ENCODE measurements at regions not wholly inside any gene's neighbourhood (a gene's known extent, or its start where the extent isn't known, plus 50 kb on each side); places are given as distances from the start of the nearest gene placed in this dataset.

DNA sequence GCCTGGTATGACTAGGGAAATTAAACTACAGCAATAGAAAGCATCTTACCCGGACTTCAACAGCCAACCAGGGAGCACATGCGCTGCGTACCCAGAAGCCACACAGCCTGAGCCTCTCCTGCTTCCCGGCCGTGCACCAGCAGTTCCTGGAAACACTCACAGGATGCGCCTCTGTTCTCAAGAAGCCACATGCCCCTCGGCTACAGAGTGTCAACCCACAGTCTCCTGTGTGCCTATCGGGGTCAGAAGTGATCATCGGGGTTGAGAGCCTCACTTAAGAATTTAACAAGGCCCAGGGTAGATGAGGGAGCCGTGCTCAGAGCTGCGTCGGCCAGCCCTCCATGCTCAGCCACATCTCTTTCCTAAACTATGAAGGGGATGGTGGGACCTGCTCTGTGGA lies 147.2 kb upstream of the GGTLC1 start:
- peaks cover 29% of the 10 kb centered on the region for H3K4me1 Mint-ChIP-seq
- peak overlapping the region; percentile 47 for H3K27ac Mint-ChIP-seq (ENCODE audit: low read depth)
- H3K27me3 Mint-ChIP-seq, result no peaks in the 10 kb centered on the region
- H3K9me3 Mint-ChIP-seq, result no peaks in the 10 kb centered on the region
- H3K4me3 Mint-ChIP-seq, result no peak overlapping the region
- DNase-seq (ENCODE audit: low spot score in 2 of 2) (no peak), ATAC-seq (replicated peaks; ENCODE audit: extremely low read depth, poor library complexity, severe bottlenecking) (no peak)
- no peaks in the 10 kb centered on the region for H3K36me3 Mint-ChIP-seq (ENCODE audit: insufficient read depth)

DNA sequence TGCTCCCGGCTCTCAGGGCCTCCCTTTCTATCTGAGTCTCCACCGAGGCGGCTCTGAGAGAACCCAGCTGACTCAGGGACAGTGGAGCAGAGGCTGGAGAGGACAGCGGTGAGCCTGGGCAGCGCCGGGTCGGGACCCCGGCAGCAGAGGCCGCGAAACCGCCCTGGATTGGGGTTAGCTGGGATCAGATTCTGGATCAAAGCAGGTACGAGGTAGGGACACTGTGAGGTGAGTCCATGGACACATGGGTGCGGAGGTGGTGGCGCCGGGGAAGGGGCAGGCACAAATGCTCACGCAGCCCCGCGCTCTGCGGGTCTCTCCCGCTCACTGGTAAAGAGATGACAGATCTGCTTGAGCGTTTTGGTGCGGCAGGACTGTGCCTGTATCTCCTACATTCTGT lies 146.4 kb upstream of the GGTLC1 start:
- Mint-ChIP-seq H3K9me3 (no peaks in the 10 kb centered on the region), H3K27ac (ENCODE audit: low read depth) (no peak overlapping the region), H3K36me3 (ENCODE audit: insufficient read depth) (no peaks in the 10 kb centered on the region), H3K4me3 (no peak overlapping the region), H3K4me1 (peaks cover 29% of the 10 kb centered on the region), H3K27me3 (no peaks in the 10 kb centered on the region)
- ATAC-seq (replicated peaks; ENCODE audit: extremely low read depth, poor library complexity, severe bottlenecking), result no peak
- DNase-seq (ENCODE audit: low spot score in 2 of 2), result no peak

DNA sequence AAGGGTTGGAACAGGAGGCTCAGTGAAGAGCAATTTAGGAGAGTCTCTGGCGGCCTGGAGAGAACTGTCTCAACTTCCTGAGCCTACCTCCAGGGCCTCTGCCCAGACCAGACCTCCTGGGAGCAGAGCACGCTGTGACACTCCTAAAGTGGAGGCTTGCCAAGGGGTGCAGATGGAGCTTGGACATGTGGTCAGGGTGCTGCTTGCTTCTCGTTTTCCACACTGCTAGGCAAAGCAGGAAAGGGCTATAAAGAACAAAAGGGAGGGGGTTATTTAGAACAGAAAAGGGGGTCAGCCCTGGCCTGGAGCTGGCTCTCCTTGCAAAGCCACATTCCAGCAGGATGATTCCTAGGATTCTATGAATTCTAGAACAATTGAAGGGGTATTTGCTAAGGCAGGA lies 145.7 kb upstream of the GGTLC1 start:
- H3K36me3 Mint-ChIP-seq (ENCODE audit: insufficient read depth), result no peaks in the 10 kb centered on the region
- H3K27ac Mint-ChIP-seq (ENCODE audit: low read depth), result peak overlapping the region; percentile 24
- peaks cover 29% of the 10 kb centered on the region for H3K4me1 Mint-ChIP-seq
- DNase-seq (ENCODE audit: low spot score in 2 of 2) (no peak), ATAC-seq (replicated peaks; ENCODE audit: extremely low read depth, poor library complexity, severe bottlenecking) (no peak)
- H3K27me3 Mint-ChIP-seq, result no peaks in the 10 kb centered on the region
- peak overlapping the region; percentile 4 for H3K4me3 Mint-ChIP-seq
- H3K9me3 Mint-ChIP-seq, result no peaks in the 10 kb centered on the region

DNA sequence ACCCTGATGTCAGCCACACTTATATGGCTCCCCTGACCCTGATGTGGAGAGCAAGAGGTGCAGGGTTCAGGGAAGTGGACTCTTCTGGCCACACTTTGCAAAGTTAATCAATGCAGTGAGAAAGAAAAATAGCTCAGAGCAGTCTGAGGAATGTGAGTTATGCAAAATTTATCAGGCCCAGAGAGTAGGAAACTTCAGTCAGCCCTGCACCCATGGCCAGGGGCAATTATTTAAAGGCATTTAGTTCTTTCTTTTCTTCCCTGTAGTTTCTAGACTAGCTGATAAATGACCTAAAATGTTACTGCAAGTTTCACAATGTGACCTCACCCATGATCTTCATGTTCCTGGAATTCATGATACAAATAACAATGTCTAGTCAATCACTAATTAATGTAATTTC lies 143.7 kb upstream of the GGTLC1 start:
- ATAC-seq (replicated peaks; ENCODE audit: extremely low read depth, poor library complexity, severe bottlenecking) (no peak), DNase-seq (ENCODE audit: low spot score in 2 of 2) (no peak)
- Mint-ChIP-seq H3K27ac (ENCODE audit: low read depth) (no peak overlapping the region), H3K9me3 (no peaks in the 10 kb centered on the region), H3K36me3 (ENCODE audit: insufficient read depth) (no peaks in the 10 kb centered on the region), H3K4me3 (no peak overlapping the region), H3K27me3 (no peaks in the 10 kb centered on the region), H3K4me1 (peaks cover 25% of the 10 kb centered on the region)

DNA sequence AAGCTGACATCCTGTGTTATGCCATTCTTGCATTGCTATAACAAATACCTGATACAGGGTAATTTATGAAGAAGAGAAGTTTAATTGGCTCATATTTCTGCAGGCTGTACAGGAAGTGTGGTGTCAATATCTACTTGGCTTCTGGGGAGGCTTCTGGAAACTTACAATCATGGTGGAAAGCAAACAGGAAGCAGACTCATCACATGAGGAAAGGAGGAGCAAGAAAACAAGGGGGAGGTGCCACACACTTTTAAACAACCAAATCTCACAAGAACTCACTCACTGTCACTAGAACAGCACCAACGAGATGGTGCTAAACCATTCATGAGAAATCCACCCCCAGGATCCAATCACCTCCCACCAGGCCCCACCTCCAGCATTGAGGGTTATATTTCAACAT lies 143.1 kb upstream of the GGTLC1 start:
- DNase-seq (ENCODE audit: low spot score in 2 of 2) (no peak), ATAC-seq (replicated peaks; ENCODE audit: extremely low read depth, poor library complexity, severe bottlenecking) (peak; percentile 36)
- Mint-ChIP-seq H3K36me3 (ENCODE audit: insufficient read depth) (peaks cover 1% of the 10 kb centered on the region), H3K9me3 (no peaks in the 10 kb centered on the region), H3K4me3 (no peak overlapping the region), H3K4me1 (peaks cover 25% of the 10 kb centered on the region), H3K27me3 (no peaks in the 10 kb centered on the region), H3K27ac (ENCODE audit: low read depth) (no peak overlapping the region)

DNA sequence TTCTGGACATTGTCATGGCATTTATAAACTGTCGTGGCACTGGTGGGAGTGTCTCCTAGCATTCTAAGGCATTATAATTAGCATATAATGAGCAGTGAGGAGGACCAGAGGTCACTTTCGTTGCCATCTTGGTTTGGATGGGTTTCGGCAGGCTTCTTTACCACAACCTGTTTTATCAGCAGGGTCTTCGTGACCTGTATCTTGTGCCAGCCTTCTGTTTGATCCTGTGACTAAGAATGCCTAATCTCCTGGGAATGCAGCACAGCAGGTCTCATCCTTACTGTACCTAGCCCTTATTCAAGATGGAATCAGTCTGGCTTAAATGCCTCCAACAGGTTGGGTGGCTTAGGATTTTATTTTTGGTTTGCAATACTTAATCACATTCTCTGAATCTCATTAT lies 142.7 kb upstream of the GGTLC1 start:
- no peak overlapping the region for H3K4me3 Mint-ChIP-seq
- no peak for DNase-seq (ENCODE audit: low spot score in 2 of 2)
- no peak overlapping the region for H3K27ac Mint-ChIP-seq (ENCODE audit: low read depth)
- no peaks in the 10 kb centered on the region for H3K27me3 Mint-ChIP-seq
- peaks cover 25% of the 10 kb centered on the region for H3K4me1 Mint-ChIP-seq
- H3K9me3 Mint-ChIP-seq, result no peaks in the 10 kb centered on the region
- no peak for ATAC-seq (replicated peaks; ENCODE audit: extremely low read depth, poor library complexity, severe bottlenecking)
- H3K36me3 Mint-ChIP-seq (ENCODE audit: insufficient read depth), result peaks cover 2% of the 10 kb centered on the region

DNA sequence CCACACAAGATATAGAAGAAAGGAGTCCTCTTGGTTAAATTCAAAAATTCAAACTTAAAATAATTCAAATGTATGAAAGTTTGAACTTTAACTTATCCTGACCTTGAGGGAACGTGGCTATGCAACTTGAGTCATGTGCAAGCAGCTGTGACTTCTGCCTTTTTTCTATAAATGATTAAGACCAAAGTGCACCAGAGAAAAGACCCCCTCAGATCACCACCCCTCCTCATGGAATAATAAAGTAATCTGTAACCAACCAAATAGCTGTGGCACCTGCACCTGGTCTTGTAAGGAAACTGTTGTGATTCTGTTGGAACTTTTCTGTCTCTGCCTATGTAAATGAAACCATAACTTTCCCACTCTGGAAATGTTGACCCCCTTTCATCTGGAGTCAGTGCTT lies 141.1 kb upstream of the GGTLC1 start:
- peaks cover 2% of the 10 kb centered on the region for H3K36me3 Mint-ChIP-seq (ENCODE audit: insufficient read depth)
- H3K9me3 Mint-ChIP-seq, result no peaks in the 10 kb centered on the region
- no peak overlapping the region for H3K4me3 Mint-ChIP-seq
- H3K27me3 Mint-ChIP-seq, result no peaks in the 10 kb centered on the region
- peaks cover 19% of the 10 kb centered on the region for H3K4me1 Mint-ChIP-seq
- H3K27ac Mint-ChIP-seq (ENCODE audit: low read depth), result no peak overlapping the region
- no peak for ATAC-seq (replicated peaks; ENCODE audit: extremely low read depth, poor library complexity, severe bottlenecking)
- no peak for DNase-seq (ENCODE audit: low spot score in 2 of 2)

DNA sequence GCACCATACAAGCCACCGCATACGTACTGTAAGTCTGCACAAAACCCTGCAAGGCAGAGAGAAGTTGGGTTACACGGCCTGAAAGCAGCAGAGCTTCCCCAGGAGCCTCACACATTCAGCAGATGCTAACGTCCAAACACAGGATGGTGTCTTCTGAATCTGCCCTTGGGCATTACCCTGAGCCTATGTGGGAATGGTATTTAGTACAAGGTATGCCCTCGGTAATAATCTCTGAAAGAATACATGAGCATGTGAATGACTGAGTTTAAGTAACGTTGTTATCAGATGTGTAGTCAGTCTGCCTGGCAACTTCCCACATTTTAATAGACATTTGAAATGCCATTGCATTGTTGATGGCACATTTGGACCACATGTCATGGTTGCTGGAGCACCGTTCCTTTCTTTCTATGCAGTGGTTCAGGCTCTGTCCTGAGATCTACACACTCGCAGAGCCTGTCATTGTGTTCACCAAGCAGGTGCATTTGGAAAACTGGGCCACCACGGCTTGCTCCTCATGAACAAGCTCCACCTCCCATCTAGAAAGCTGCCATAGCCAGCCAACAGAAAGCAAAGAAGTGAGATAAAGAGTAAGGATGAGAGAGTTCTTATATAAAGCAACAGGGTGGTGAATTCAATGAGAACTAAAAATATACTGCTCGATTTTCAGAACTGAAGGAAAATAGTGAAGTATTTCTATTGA lies 136.5 kb upstream of the GGTLC1 start:
- H3K27ac Mint-ChIP-seq (ENCODE audit: low read depth), result no peak overlapping the region
- no peak overlapping the region for H3K4me3 Mint-ChIP-seq
- DNase-seq (ENCODE audit: low spot score in 2 of 2) (no peak), ATAC-seq (replicated peaks; ENCODE audit: extremely low read depth, poor library complexity, severe bottlenecking) (no peak)
- peaks cover 14% of the 10 kb centered on the region for H3K27me3 Mint-ChIP-seq
- no peaks in the 10 kb centered on the region for H3K4me1 Mint-ChIP-seq
- H3K9me3 Mint-ChIP-seq, result no peaks in the 10 kb centered on the region
- peaks cover 2% of the 10 kb centered on the region for H3K36me3 Mint-ChIP-seq (ENCODE audit: insufficient read depth)

DNA sequence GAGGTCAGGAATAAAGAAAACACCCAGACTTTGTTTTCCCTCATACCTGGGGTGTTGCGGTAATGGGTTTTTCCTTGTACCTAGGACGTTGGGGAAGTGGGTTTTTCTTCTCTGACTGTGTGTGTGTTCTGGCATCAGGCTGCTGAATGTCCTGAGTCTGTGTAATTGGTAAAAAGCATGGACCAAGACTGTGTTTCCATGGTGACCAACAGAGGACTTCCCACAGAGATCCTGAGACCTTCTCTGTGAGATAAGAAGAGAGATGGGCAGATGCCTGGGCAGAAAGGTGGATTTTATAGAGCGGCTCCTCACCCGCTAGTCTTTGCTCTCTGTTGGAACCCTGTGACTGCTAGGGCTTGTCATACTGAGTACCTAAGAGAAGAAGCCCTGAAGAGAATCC lies 135.4 kb upstream of the GGTLC1 start:
- Mint-ChIP-seq H3K27me3 (peaks cover 15% of the 10 kb centered on the region), H3K4me1 (no peaks in the 10 kb centered on the region), H3K9me3 (no peaks in the 10 kb centered on the region)

DNA sequence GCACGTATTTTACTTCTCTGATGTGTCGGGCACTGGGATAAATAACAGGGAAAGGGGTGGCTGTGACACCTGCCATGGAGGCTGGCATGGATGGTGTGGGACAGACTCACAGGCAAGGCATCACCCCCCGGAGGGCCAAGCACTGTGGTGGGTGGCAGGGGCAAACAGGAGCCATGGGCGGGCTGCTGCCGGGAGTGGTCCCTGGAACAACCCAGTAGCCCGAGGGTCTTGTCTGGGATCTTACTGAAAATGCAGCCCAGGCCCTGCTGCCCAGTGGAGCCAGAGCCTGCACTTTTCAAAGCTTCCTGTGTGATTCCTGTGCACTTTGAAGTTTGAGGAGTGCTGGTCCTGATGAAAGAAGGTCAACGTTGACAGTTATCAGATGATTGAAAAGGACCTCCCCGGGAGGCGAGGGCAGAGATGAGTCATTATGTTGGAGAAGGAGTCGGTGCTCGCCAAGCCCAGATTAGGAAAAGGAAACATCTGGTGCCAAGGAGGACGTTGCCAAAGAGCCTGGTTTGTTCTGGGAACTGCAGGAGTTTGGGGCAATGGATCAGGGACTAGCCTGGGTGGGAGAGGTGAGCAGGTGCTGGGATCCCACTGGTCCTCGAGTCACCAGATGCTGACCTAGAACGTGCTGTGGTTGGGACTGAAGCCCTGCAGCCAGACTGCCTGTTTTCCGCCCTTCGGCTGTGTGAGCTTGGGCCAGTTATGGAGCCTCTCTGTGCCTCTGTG lies 130.0 kb upstream of the GGTLC1 start:
- Mint-ChIP-seq H3K4me1 (no peaks in the 10 kb centered on the region), H3K4me3 (no peak overlapping the region), H3K9me3 (no peaks in the 10 kb centered on the region), H3K27me3 (peaks cover 33% of the 10 kb centered on the region), H3K36me3 (ENCODE audit: insufficient read depth) (peaks cover 1% of the 10 kb centered on the region), H3K27ac (ENCODE audit: low read depth) (peak overlapping the region; percentile 23)
- ATAC-seq (replicated peaks; ENCODE audit: extremely low read depth, poor library complexity, severe bottlenecking) (no peak), DNase-seq (ENCODE audit: low spot score in 2 of 2) (no peak)

More for the DNA sequence above, 135.4 kb upstream of the GGTLC1 start:
- DNase-seq (ENCODE audit: low spot score in 2 of 2) (no peak), ATAC-seq (replicated peaks; ENCODE audit: extremely low read depth, poor library complexity, severe bottlenecking) (no peak)
- Mint-ChIP-seq H3K27ac (ENCODE audit: low read depth) (no peak overlapping the region), H3K4me3 (no peak overlapping the region), H3K36me3 (ENCODE audit: insufficient read depth) (peaks cover 2% of the 10 kb centered on the region)

DNA sequence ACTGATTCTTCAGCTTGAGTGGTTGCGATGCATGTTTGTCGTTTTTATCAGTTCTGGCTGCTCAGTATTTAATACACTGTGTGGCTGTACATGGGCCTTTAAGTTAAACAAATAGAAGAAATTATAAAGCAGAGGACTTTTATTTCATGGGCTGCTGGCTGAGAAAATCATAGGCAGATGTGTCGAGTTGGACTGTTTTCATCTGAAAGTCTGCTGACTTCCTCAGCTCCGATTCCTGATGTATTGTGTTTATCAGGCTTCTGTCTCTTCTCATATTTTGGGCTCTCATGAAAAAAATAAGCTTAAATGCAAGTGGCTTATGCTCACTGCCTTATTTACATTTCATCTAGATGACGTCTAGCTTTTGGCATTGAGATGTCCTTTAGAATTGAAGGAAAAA lies 129.5 kb upstream of the GGTLC1 start:
- no peak for ATAC-seq (replicated peaks; ENCODE audit: extremely low read depth, poor library complexity, severe bottlenecking)
- no peaks in the 10 kb centered on the region for H3K4me1 Mint-ChIP-seq

DNA sequence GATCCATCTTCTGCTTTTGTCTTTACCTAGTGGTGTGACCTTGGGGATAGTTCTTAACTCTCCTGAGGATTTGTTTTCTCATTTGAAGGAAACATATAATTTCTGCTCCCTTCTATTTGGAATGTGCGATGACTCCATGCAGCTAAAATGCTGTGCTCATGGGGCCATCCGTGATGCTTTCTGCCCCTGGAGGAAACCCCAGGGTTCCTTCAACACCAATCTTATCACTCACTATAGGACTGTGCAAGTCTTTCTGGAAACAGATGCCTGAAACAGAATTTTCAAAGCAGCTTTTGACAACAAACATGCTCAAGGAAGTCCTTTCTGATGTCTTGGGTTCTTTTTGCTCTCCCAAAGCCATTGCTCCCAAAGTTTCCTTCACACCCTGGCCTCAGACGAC lies 128.8 kb upstream of the GGTLC1 start:
- H3K36me3 Mint-ChIP-seq (ENCODE audit: insufficient read depth), result peaks cover 1% of the 10 kb centered on the region
- DNase-seq (ENCODE audit: low spot score in 2 of 2), result no peak
- no peak for ATAC-seq (replicated peaks; ENCODE audit: extremely low read depth, poor library complexity, severe bottlenecking)
- no peak overlapping the region for H3K4me3 Mint-ChIP-seq
- no peaks in the 10 kb centered on the region for H3K9me3 Mint-ChIP-seq
- H3K27me3 Mint-ChIP-seq, result peaks cover 24% of the 10 kb centered on the region
- H3K4me1 Mint-ChIP-seq, result no peaks in the 10 kb centered on the region
- H3K27ac Mint-ChIP-seq (ENCODE audit: low read depth), result no peak overlapping the region

More for the DNA sequence above, 129.5 kb upstream of the GGTLC1 start:
- DNase-seq (ENCODE audit: low spot score in 2 of 2), result no peak
- Mint-ChIP-seq H3K27ac (ENCODE audit: low read depth) (peak overlapping the region; percentile 23), H3K4me3 (no peak overlapping the region), H3K36me3 (ENCODE audit: insufficient read depth) (peaks cover 1% of the 10 kb centered on the region), H3K27me3 (peaks cover 28% of the 10 kb centered on the region), H3K9me3 (no peaks in the 10 kb centered on the region)

DNA sequence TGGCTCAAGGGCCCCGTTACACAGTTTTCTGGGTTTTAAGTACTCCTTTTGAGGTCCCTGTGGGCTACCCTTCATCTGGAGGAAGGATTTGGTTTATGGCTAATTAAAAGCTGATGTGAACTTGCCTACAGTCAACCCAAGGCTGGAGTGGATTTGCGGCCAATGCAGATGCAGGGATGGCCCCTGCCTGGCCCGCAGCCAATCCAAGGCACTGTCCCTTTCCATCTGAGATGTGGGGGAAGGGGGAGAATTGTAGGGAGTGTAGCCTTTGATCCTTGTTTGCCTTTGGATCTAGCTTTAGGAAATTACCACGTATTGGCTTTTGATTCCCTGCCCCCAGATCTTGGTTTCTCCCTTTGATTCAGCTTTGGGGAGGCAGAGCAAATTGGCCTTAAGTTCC lies 128.0 kb upstream of the GGTLC1 start:
- Mint-ChIP-seq H3K27ac (ENCODE audit: low read depth) (no peak overlapping the region), H3K9me3 (no peaks in the 10 kb centered on the region), H3K36me3 (ENCODE audit: insufficient read depth) (peaks cover 1% of the 10 kb centered on the region), H3K4me1 (no peaks in the 10 kb centered on the region), H3K4me3 (no peak overlapping the region), H3K27me3 (peaks cover 24% of the 10 kb centered on the region)
- no peak for ATAC-seq (replicated peaks; ENCODE audit: extremely low read depth, poor library complexity, severe bottlenecking)
- no peak for DNase-seq (ENCODE audit: low spot score in 2 of 2)
